Lower lobe of right lung (tissue), 2 donors: ENCODE measurements at regions not wholly inside any gene's neighbourhood (a gene's known extent, or its start where the extent isn't known, plus 50 kb on each side); places are given as distances from the start of the nearest gene placed in this dataset.

Source experiments
- ATAC-seq, 2 donors: fragments of 200-7000 bp; cut with Tn5 transposase; one replicate each; pipeline ENCODE4 v1.9.1; 2020 to 2022; ENCODE audit warnings: mild to moderate bottlenecking in 2 of 2, moderate library complexity in 2 of 2
- DNase-seq: peaks from one replicate; pipeline ENCODE4 v3.0.0-alpha.2; 2020
- H3K27ac ChIP-seq: fragments of 200-600 bp; one replicate; pipeline ENCODE4 v1.8.0; 2022
- H3K27me3 ChIP-seq: fragments of 200-600 bp; one replicate; pipeline ENCODE4 v1.8.0; 2022; ENCODE audit warnings: low read depth
- H3K36me3 ChIP-seq: fragments of 200-600 bp; one replicate; pipeline ENCODE4 v1.8.0; 2022; ENCODE audit warnings: mild to moderate bottlenecking
- H3K4me1 ChIP-seq: fragments of 200-600 bp; one replicate; pipeline ENCODE4 v1.8.0; 2022
- H3K4me3 ChIP-seq: fragments of 200-600 bp; one replicate; pipeline ENCODE4 v1.8.0; 2022; ENCODE audit warnings: mild to moderate bottlenecking
- H3K9me3 ChIP-seq: fragments of 200-600 bp; one replicate; pipeline ENCODE4 v1.8.0; 2022
- CTCF ChIP-seq: fragments of 200-600 bp; IDR thresholded peaks from one replicate; pipeline ENCODE4 v1.8.0; 2022; ENCODE audit warnings: antibody characterized with exemption, mild to moderate bottlenecking
- intact Hi-C: fragments of 100-400 bp; cut with DNase I; formaldehyde crosslinking; loops from one replicate; pipeline ENCODE4 v1.11.0; 2022
- donor health status: DM: no; HTN: yes; CAD: no; lungs with severe emphysema.

- Histone ChIP-seq H3K4me3 (no peak overlapping the region), H3K9me3 (no peaks in the 10 kb centered on the region), H3K4me1 (no peaks in the 10 kb centered on the region), H3K27me3 (no peaks in the 10 kb centered on the region), H3K36me3 (no peaks in the 10 kb centered on the region), H3K27ac (no peak overlapping the region)
- TF ChIP-seq CTCF = no peak
- DNase-seq (peak; percentile 9), ATAC-seq (no peak)
- intact Hi-C loops = no loop called here
These were observed 300.1 kb downstream of the NDUFA10 start for GRCh38 chr2:239724851-239725550.

GRCh38 chr2:239724194-239724849, 300.8 kb downstream of the NDUFA10 start:
- TF ChIP-seq CTCF = no peak
- intact Hi-C loops = no loop called here
- no peaks in the 10 kb centered on the region for H3K4me1 ChIP-seq
- no peak overlapping the region for H3K27ac ChIP-seq
- ATAC-seq (no peak), DNase-seq (peak; percentile 26)
- no peaks in the 10 kb centered on the region for H3K27me3 ChIP-seq
- no peak overlapping the region for H3K4me3 ChIP-seq
- H3K9me3 ChIP-seq = no peaks in the 10 kb centered on the region
- no peaks in the 10 kb centered on the region for H3K36me3 ChIP-seq

GRCh38 chr2:239723486-239724193, 301.5 kb downstream of the NDUFA10 start:
- DNase-seq (no peak), ATAC-seq (no peak)
- Histone ChIP-seq H3K9me3 (no peaks in the 10 kb centered on the region), H3K36me3 (no peaks in the 10 kb centered on the region), H3K4me1 (no peaks in the 10 kb centered on the region), H3K27ac (no peak overlapping the region), H3K27me3 (no peaks in the 10 kb centered on the region), H3K4me3 (no peak overlapping the region)
- TF ChIP-seq CTCF = no peak
- intact Hi-C loops = no loop called here

DNA sequence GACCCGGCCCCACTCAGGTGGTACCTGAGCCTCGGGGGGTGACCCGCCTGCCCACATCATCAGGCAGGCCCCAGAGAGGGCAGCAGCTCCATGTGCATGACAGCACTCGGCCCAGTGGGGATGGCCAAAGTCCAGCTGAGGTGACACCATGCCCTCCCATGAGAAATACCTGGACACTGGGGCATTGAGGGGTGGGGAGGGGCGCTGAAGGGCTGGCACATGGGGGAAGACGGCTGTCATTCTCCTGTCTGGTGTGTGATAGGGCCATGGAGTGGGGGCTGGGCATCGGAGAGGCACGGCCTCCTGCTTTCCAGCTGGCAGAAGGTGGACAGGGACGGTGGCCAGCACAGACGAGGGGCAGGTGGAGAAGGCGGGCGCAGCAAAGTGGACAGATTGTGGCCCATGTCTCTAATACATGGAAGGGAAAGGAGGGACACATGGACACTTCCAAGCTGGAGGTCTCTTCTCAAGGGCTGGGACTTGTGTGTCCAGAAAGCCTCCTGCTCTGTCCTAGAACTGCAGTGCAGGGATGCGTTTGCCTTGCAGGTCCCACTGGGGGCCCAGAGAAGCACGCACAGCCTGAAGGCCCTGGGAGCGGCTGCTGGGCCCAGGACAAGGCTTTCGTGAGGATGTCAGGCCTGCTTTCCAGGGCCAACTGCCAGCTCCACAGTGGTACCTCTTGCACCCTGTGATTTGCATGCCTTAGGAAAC, 302.2 kb downstream of the NDUFA10 start:
- ATAC-seq (no peak), DNase-seq (peak; percentile 25)
- Histone ChIP-seq H3K4me3 (no peak overlapping the region), H3K27me3 (no peaks in the 10 kb centered on the region), H3K4me1 (no peaks in the 10 kb centered on the region), H3K9me3 (no peaks in the 10 kb centered on the region), H3K36me3 (no peaks in the 10 kb centered on the region), H3K27ac (no peak overlapping the region)
- intact Hi-C loops = no loop called here
- no peak for TF ChIP-seq CTCF

- intact Hi-C loops = no loop called here
- ATAC-seq = no peak
These were observed 303.0 kb downstream of the NDUFA10 start for GRCh38 chr2:239721991-239722759.

More at GRCh38 chr2:239721991-239722759, 303.0 kb downstream of the NDUFA10 start:
- Histone ChIP-seq H3K27me3 (no peaks in the 10 kb centered on the region), H3K9me3 (no peaks in the 10 kb centered on the region), H3K36me3 (no peaks in the 10 kb centered on the region), H3K27ac (no peak overlapping the region), H3K4me1 (no peaks in the 10 kb centered on the region), H3K4me3 (no peak overlapping the region)
- no peak for TF ChIP-seq CTCF
- DNase-seq = peak; percentile 28
